Neural progenitor cell (in vitro differentiated cells): ENCODE measurements at regions not wholly inside any gene's neighbourhood (a gene's known extent, or its start where the extent isn't known, plus 50 kb on each side); places are given as distances from the start of the nearest gene placed in this dataset.

ENCODE experiments used
- DNase-seq: peaks from one replicate; pipeline ENCODE4 v3.0.0-alpha.2; 2016; ENCODE audit warnings: low spot score
- H2AFZ ChIP-seq: fragments of 200-600 bp; sonication (generic); replicated peaks from 2 replicates; pipeline ENCODE4 v1.6.1; 2016; ENCODE audit warnings: antibody characterized with exemption
- H3F3A ChIP-seq: fragments of 200-600 bp; sonication (generic); 2 replicates; pipeline ENCODE4 v1.6.1; 2016; ENCODE audit warnings: antibody characterized with exemption, low read depth
- H3K27ac ChIP-seq: fragments of 200-600 bp; sonication (generic); 2 replicates; pipeline ENCODE4 v1.5.1; 2016; ENCODE audit warnings: mild to moderate bottlenecking
- H3K27me3 ChIP-seq: fragments of 200-600 bp; sonication (generic); 2 replicates; pipeline ENCODE4 v1.6.1; 2016; ENCODE audit warnings: mild to moderate bottlenecking, moderate library complexity
- H3K36me3 ChIP-seq: fragments of 200-600 bp; sonication (generic); 2 replicates; pipeline ENCODE4 v1.5.1; 2016
- H3K4me1 ChIP-seq: fragments of 200-600 bp; sonication (generic); 2 replicates; pipeline ENCODE4 v1.6.1; 2016; ENCODE audit warnings: mixed run types
- H3K4me2 ChIP-seq: fragments of 200-600 bp; sonication (generic); 2 replicates; pipeline ENCODE4 v1.6.1; 2016
- H3K4me3 ChIP-seq: fragments of 200-600 bp; sonication (generic); 2 replicates; pipeline ENCODE4 v1.5.1; 2016
- H3K79me2 ChIP-seq: fragments of 200-600 bp; sonication (generic); 2 replicates; pipeline ENCODE4 v1.6.1; 2016; ENCODE audit warnings: low read depth
- H3K9ac ChIP-seq: fragments of 200-600 bp; sonication (generic); 2 replicates; pipeline ENCODE4 v1.6.1; 2016
- H3K9me3 ChIP-seq: fragments of 200-600 bp; sonication (generic); 2 replicates; pipeline ENCODE4 v1.5.1; 2016; ENCODE audit warnings: low read depth
- H4K20me1 ChIP-seq: fragments of 200-600 bp; sonication (generic); 2 replicates; pipeline ENCODE4 v1.6.1; 2016; ENCODE audit warnings: low read depth
- H3K27ac Mint-ChIP-seq: 3 replicates; pipeline ENCODE4 v1.8.0; 2021; ENCODE audit warnings: mixed read lengths
- H3K27me3 Mint-ChIP-seq: 2 replicates; pipeline ENCODE4 v1.8.0; 2022; ENCODE audit warnings: low read depth, mild to moderate bottlenecking, inconsistent platforms, moderate library complexity, mixed read lengths; ENCODE audit not compliant: insufficient read depth
- H3K36me3 Mint-ChIP-seq: 3 replicates; pipeline ENCODE4 v1.8.0; 2021; ENCODE audit warnings: mixed read lengths
- H3K4me1 Mint-ChIP-seq: 3 replicates; pipeline ENCODE4 v1.8.0; 2021; ENCODE audit warnings: mixed read lengths
- H3K4me3 Mint-ChIP-seq: 3 replicates; pipeline ENCODE4 v1.8.0; 2021; ENCODE audit warnings: mild to moderate bottlenecking, moderate library complexity, mixed read lengths
- H3K9me3 Mint-ChIP-seq: 3 replicates; pipeline ENCODE4 v1.8.0; 2020; ENCODE audit warnings: mixed read lengths
- EZH2 ChIP-seq: fragments of 200-600 bp; sonication (generic); IDR thresholded peaks from 2 replicates; pipeline ENCODE4 v1.6.1; 2017; ENCODE audit warnings: antibody characterized with exemption, mild to moderate bottlenecking, moderate library complexity
- EZH2phosphoT487 ChIP-seq: fragments of 200-600 bp; sonication (generic); IDR thresholded peaks from 2 replicates; pipeline ENCODE4 v1.6.1; 2017; ENCODE audit warnings: antibody characterized with exemption
- TF ChIP-seq, protein P1 (sequence below): fragments of 200-600 bp; sonication (generic); IDR thresholded peaks from 2 replicates; pipeline ENCODE4 v1.5.1; 2017; ENCODE audit warnings: antibody characterized with exemption, mild to moderate bottlenecking

- H3K27ac ChIP-seq = no peak overlapping the region
- no peaks in the 10 kb centered on the region for H3K27me3 ChIP-seq
- H3K27me3 Mint-ChIP-seq = no peaks in the 10 kb centered on the region
- H3K36me3 Mint-ChIP-seq = no peaks in the 10 kb centered on the region
- no peaks in the 10 kb centered on the region for H3K79me2 ChIP-seq
- H3K4me3 Mint-ChIP-seq = no peak overlapping the region
- H4K20me1 ChIP-seq = no peaks in the 10 kb centered on the region
- H3F3A ChIP-seq = no peaks in the 10 kb centered on the region
- no peaks in the 10 kb centered on the region for H3K9me3 Mint-ChIP-seq
- no peak overlapping the region for H3K9ac ChIP-seq
- H2AFZ ChIP-seq = no peak overlapping the region
- H3K27ac Mint-ChIP-seq = no peak overlapping the region
- TF ChIP-seq EZH2phosphoT487 (no peak), EZH2 (no peak)
- TF ChIP-seq, protein P1, sequence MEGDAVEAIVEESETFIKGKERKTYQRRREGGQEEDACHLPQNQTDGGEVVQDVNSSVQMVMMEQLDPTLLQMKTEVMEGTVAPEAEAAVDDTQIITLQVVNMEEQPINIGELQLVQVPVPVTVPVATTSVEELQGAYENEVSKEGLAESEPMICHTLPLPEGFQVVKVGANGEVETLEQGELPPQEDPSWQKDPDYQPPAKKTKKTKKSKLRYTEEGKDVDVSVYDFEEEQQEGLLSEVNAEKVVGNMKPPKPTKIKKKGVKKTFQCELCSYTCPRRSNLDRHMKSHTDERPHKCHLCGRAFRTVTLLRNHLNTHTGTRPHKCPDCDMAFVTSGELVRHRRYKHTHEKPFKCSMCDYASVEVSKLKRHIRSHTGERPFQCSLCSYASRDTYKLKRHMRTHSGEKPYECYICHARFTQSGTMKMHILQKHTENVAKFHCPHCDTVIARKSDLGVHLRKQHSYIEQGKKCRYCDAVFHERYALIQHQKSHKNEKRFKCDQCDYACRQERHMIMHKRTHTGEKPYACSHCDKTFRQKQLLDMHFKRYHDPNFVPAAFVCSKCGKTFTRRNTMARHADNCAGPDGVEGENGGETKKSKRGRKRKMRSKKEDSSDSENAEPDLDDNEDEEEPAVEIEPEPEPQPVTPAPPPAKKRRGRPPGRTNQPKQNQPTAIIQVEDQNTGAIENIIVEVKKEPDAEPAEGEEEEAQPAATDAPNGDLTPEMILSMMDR = no peak
- no peak overlapping the region for H3K4me2 ChIP-seq
- peaks cover 5% of the 10 kb centered on the region for H3K4me1 Mint-ChIP-seq
- peaks cover 11% of the 10 kb centered on the region for H3K4me1 ChIP-seq
- no peaks in the 10 kb centered on the region for H3K9me3 ChIP-seq
- no peak overlapping the region for H3K4me3 ChIP-seq
- no peaks in the 10 kb centered on the region for H3K36me3 ChIP-seq
- peak; percentile 5 for DNase-seq
Measured at GRCh38 chr1:72570815-72571214, 288.5 kb upstream of the NEGR1 start.

DNA sequence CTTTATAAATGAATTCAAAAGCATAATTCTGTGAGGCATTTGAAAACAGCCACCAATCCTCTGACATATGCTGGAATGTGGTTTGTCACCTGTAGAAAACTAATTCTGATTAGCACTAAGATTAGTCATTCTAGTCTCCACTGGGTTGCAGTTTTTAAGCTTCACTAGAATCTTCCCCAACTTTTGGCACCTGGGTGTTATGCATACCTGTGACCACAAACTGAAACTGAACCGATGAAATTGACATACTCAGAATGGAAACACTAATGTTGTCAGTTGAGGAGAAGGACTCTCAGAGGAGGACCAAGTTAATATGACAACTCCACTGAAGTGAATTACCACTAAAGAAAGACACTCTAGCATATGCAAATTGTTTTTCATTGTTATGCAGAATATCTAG, 285.8 kb upstream of the NEGR1 start:
- Histone ChIP-seq H3K4me1 (peaks cover 11% of the 10 kb centered on the region), H3K9ac (no peak overlapping the region), H3K4me3 (no peak overlapping the region), H3K36me3 (no peaks in the 10 kb centered on the region), H4K20me1 (no peaks in the 10 kb centered on the region), H3K4me2 (no peak overlapping the region), H3F3A (no peaks in the 10 kb centered on the region), H3K79me2 (no peaks in the 10 kb centered on the region), H3K27ac (no peak overlapping the region), H2AFZ (no peak overlapping the region), H3K9me3 (no peaks in the 10 kb centered on the region), H3K27me3 (no peaks in the 10 kb centered on the region)
- Mint-ChIP-seq H3K9me3 (no peaks in the 10 kb centered on the region), H3K27me3 (no peaks in the 10 kb centered on the region), H3K36me3 (no peaks in the 10 kb centered on the region), H3K27ac (no peak overlapping the region), H3K4me1 (peaks cover 5% of the 10 kb centered on the region), H3K4me3 (no peak overlapping the region)
- TF ChIP-seq EZH2 = no peak
- no peak for DNase-seq

GRCh38 chr1:72567521-72567920, 285.2 kb upstream of the NEGR1 start:
- H3K27me3 Mint-ChIP-seq = no peaks in the 10 kb centered on the region
- H3K9me3 Mint-ChIP-seq = no peaks in the 10 kb centered on the region
- no peaks in the 10 kb centered on the region for H3K79me2 ChIP-seq
- no peak for DNase-seq
- no peak overlapping the region for H3K4me2 ChIP-seq
- no peaks in the 10 kb centered on the region for H4K20me1 ChIP-seq
- no peaks in the 10 kb centered on the region for H3K9me3 ChIP-seq
- peaks cover 11% of the 10 kb centered on the region for H3K4me1 ChIP-seq
- H2AFZ ChIP-seq = no peak overlapping the region
- TF ChIP-seq, protein P1 = no peak
- no peak for TF ChIP-seq EZH2
- no peak for TF ChIP-seq EZH2phosphoT487
- H3K36me3 ChIP-seq = no peaks in the 10 kb centered on the region
- H3F3A ChIP-seq = no peaks in the 10 kb centered on the region
- no peak overlapping the region for H3K27ac ChIP-seq
- H3K36me3 Mint-ChIP-seq = no peaks in the 10 kb centered on the region
- no peak overlapping the region for H3K9ac ChIP-seq
- no peak overlapping the region for H3K4me3 ChIP-seq
- no peaks in the 10 kb centered on the region for H3K27me3 ChIP-seq
- H3K4me3 Mint-ChIP-seq = no peak overlapping the region
- no peak overlapping the region for H3K27ac Mint-ChIP-seq
- H3K4me1 Mint-ChIP-seq = peaks cover 5% of the 10 kb centered on the region

DNA sequence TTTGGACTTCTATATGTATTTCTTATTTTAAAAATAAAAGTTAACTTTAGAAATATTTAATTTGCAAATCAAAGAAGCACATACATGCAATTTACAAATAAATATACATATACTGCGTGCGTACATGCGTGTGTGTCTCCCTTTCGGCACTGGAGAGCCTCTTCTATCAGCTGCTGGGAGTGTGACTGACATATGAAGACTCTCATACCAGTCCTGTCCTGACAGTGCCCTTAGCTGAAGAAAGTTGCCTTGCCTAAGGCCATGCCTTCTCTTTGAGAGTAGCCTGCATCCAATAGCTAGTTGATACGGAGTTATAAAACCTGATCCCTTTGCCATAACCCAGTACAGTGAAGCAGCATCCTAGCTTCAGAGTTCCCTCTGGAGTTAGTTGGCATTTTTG, 282.4 kb upstream of the NEGR1 start:
- no peak for DNase-seq

More for the DNA sequence above, 282.4 kb upstream of the NEGR1 start:
- Histone ChIP-seq H3K4me1 (no peaks in the 10 kb centered on the region), H3K4me3 (no peak overlapping the region), H2AFZ (no peak overlapping the region), H3K27ac (no peak overlapping the region), H4K20me1 (no peaks in the 10 kb centered on the region), H3K9ac (no peak overlapping the region), H3F3A (no peaks in the 10 kb centered on the region), H3K36me3 (no peaks in the 10 kb centered on the region), H3K9me3 (no peaks in the 10 kb centered on the region), H3K79me2 (no peaks in the 10 kb centered on the region), H3K4me2 (no peak overlapping the region), H3K27me3 (no peaks in the 10 kb centered on the region)
- Mint-ChIP-seq H3K27ac (no peak overlapping the region), H3K9me3 (no peaks in the 10 kb centered on the region), H3K27me3 (no peaks in the 10 kb centered on the region), H3K4me1 (no peaks in the 10 kb centered on the region), H3K36me3 (no peaks in the 10 kb centered on the region), H3K4me3 (no peak overlapping the region)
- no peak for TF ChIP-seq EZH2phosphoT487
- no peak for TF ChIP-seq EZH2
- TF ChIP-seq, protein P1 = no peak
